Prostate gland (tissue), 2 donors: ENCODE measurements at regions not wholly inside any gene's neighbourhood (a gene's known extent, or its start where the extent isn't known, plus 50 kb on each side); places are given as distances from the start of the nearest gene placed in this dataset.
A peak's percentile ranks its signal among the peaks of the same experiment; 100 is the strongest.

ENCODE experiments used
- DNase-seq: peaks from one replicate; pipeline ENCODE4 v3.0.0-alpha.2; 2019; ENCODE audit warnings: low spot score
- H3K27ac ChIP-seq, 2 donors: fragments of 200-600 bp; sonication (generic); 2 replicates each; pipeline ENCODE4 v1.5.1; 2017 to 2019
- H3K27me3 ChIP-seq: fragments of 200-600 bp; sonication (generic); replicated peaks from 2 replicates; pipeline ENCODE4 v1.5.1; 2019; ENCODE audit not compliant: insufficient read depth
- H3K36me3 ChIP-seq, 2 donors: fragments of 200-600 bp; sonication (generic); 1 replicate in 1 of 2; 2 replicates in 1 of 2; pipeline versions ENCODE4 v1.5.1 to v1.8.1; 2017 to 2019
- H3K4me1 ChIP-seq: fragments of 200-600 bp; sonication (generic); replicated peaks from 2 replicates; pipeline ENCODE4 v1.5.1; 2019
- H3K4me3 ChIP-seq, 2 donors: fragments of 200-600 bp; sonication (generic); 2 replicates each; pipeline ENCODE4 v1.5.1; 2017 to 2019
- H3K9me3 ChIP-seq: fragments of 200-600 bp; sonication (generic); 2 replicates; pipeline ENCODE4 v1.5.1; 2017
- POLR2A ChIP-seq: fragments of 450-650 bp; IDR thresholded peaks from one replicate; pipeline ENCODE4 v1.6.1; 2016; ENCODE audit warnings: antibody characterized with exemption, mild to moderate bottlenecking
- POLR2AphosphoS5 ChIP-seq: sonication (generic); formaldehyde crosslinking; IDR thresholded peaks from one replicate; pipeline ENCODE4 v1.6.1; 2017; ENCODE audit warnings: antibody characterized with exemption
- WGBS: methylation state at CpG from one replicate; pipeline ENCODE4 v1.1.5; 2018; 5-methylcytosine and 5-hydroxymethylcytosine counted together
- intact Hi-C: fragments of 100-400 bp; cut with DNase I; formaldehyde crosslinking; loops from one replicate; pipeline ENCODE4 v1.14.2; 2022
- TF ChIP-seq, protein P1 (sequence below), 4 experiments: fragments of 200-600 bp in 2 of 4; fragments of 450-650 bp in 2 of 4; sonication (generic) in 2 of 4; IDR thresholded peaks; 1 replicate in 3 of 4; 2 replicates in 1 of 4; pipeline ENCODE4 v1.5.1; 2016 to 2019; ENCODE audit warnings: antibody characterized with exemption in 4 of 4, mild to moderate bottlenecking in 2 of 4, moderate library complexity in 2 of 4

DNA sequence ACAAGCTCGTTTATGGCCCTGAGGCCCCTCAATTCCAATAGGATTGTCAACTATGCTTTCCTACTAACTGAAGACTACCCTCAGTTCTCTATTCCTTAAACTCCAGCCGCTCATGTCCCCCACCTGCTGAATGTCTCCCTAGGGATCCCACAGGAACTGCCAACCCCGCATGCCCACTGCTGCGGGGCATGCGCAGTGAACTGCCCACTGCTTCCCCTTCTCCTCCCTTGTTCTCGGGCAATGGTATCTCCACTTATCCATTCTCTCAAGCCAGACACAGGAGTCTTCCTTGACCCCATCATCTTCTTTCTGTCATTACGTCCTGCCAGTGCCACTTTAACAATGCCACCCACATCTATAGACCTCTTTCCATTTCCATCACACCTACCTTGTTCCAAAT, 90.0 kb downstream of the FGF18 start:
- intact Hi-C loops: no loop called here
- TF ChIP-seq POLR2AphosphoS5 (no peak), POLR2A (no peak)
- TF ChIP-seq, protein P1, sequence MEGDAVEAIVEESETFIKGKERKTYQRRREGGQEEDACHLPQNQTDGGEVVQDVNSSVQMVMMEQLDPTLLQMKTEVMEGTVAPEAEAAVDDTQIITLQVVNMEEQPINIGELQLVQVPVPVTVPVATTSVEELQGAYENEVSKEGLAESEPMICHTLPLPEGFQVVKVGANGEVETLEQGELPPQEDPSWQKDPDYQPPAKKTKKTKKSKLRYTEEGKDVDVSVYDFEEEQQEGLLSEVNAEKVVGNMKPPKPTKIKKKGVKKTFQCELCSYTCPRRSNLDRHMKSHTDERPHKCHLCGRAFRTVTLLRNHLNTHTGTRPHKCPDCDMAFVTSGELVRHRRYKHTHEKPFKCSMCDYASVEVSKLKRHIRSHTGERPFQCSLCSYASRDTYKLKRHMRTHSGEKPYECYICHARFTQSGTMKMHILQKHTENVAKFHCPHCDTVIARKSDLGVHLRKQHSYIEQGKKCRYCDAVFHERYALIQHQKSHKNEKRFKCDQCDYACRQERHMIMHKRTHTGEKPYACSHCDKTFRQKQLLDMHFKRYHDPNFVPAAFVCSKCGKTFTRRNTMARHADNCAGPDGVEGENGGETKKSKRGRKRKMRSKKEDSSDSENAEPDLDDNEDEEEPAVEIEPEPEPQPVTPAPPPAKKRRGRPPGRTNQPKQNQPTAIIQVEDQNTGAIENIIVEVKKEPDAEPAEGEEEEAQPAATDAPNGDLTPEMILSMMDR (IDR thresholded peaks at IDR 0.05): no peak
- Histone ChIP-seq H3K9me3 (no peaks in the 10 kb centered on the region), H3K4me1 (no peaks in the 10 kb centered on the region), H3K36me3 (no peaks in the 10 kb centered on the region), H3K27ac (no peak overlapping the region), H3K27me3 (no peaks in the 10 kb centered on the region), H3K4me3 (no peak overlapping the region)
- 91% methylated on average over 7 of the region's 7 CpGs for WGBS
- DNase-seq: no peak

DNA sequence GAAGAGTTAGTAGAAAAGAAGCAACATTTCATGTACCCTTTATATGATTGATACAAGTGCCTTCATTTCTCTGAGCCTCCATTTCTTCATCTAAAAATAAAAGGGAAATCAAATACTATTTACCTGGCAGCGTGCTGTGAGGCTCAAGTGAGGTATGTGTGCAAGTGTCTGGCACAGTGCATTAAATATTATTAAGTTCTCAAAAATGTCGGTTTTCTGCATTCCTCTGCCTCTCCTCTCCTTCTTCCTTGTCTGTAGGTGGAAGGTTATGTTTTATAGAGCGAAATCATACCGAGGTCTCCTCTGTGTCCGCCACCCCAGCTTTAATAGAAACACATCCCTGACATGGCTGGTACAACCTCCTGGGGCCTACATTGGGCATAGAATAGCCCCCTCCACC, 93.0 kb downstream of the FGF18 start:
- intact Hi-C loops: no loop called here
- TF ChIP-seq, protein P1 (IDR thresholded peaks at IDR 0.05): no peak
- TF ChIP-seq POLR2A: no peak
- no peak for TF ChIP-seq POLR2AphosphoS5
- 72% methylated on average over 5 of the region's 5 CpGs for WGBS

DNA sequence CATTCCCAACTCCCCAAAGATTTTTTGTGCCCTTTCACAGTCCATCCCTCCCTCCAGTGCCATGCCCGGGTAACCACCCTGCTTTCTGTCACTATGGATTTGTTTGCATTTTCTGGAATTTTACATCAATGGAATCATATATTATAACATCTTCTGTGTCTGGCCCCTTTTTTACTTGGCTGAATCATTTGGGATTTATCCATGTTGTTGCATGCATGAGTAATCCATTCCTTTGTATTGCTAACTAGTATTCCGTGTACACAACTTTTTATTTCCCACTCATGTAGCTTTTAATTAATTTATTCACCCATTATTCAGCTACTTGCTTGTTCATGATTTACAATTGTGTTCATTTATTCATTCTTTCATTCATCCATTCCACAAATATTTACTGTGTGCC, 94.1 kb downstream of the FGF18 start:
- Histone ChIP-seq H3K4me3 (no peak overlapping the region), H3K9me3 (no peaks in the 10 kb centered on the region), H3K27ac (no peak overlapping the region), H3K4me1 (no peaks in the 10 kb centered on the region), H3K36me3 (no peaks in the 10 kb centered on the region), H3K27me3 (no peaks in the 10 kb centered on the region)
- WGBS: 76% methylated on average over 2 of the region's 2 CpGs
- TF ChIP-seq POLR2A (no peak), POLR2AphosphoS5 (no peak)
- TF ChIP-seq, protein P1 (IDR thresholded peaks at IDR 0.05): no peak
- intact Hi-C loops: no loop called here
- no peak for DNase-seq

More for the DNA sequence above, 93.0 kb downstream of the FGF18 start:
- Histone ChIP-seq H3K36me3 (no peaks in the 10 kb centered on the region), H3K9me3 (no peaks in the 10 kb centered on the region), H3K4me1 (no peaks in the 10 kb centered on the region), H3K27me3 (no peaks in the 10 kb centered on the region), H3K27ac (no peak overlapping the region), H3K4me3 (no peak overlapping the region)
- no peak for DNase-seq

- TF ChIP-seq, protein P1 (IDR thresholded peaks at IDR 0.05): no peak
- TF ChIP-seq POLR2AphosphoS5: no peak
- TF ChIP-seq POLR2A: no peak
- intact Hi-C loops: no loop called here
- 83% methylated on average over 13 of the region's 13 CpGs for WGBS
These were observed 99.5 kb downstream of the FGF18 start for GRCh38 chr5:171518916-171519315.

GRCh38 chr5:171520300-171521174, 101.1 kb downstream of the FGF18 start:
- 47% methylated on average over 20 of the region's 20 CpGs for WGBS
- H3K27me3 ChIP-seq: peaks cover 3% of the 10 kb centered on the region

More at GRCh38 chr5:171518916-171519315, 99.5 kb downstream of the FGF18 start:
- Histone ChIP-seq H3K9me3 (no peaks in the 10 kb centered on the region), H3K36me3 (no peaks in the 10 kb centered on the region), H3K27me3 (no peaks in the 10 kb centered on the region), H3K27ac (no peak overlapping the region), H3K4me1 (no peaks in the 10 kb centered on the region), H3K4me3 (no peak overlapping the region)
- DNase-seq: no peak

More at GRCh38 chr5:171520300-171521174, 101.1 kb downstream of the FGF18 start:
- DNase-seq: no peak
- Histone ChIP-seq H3K4me3 (no peak overlapping the region), H3K27ac (peak overlapping the region; percentile 33 to 58), H3K4me1 (no peaks in the 10 kb centered on the region), H3K9me3 (no peaks in the 10 kb centered on the region), H3K36me3 (no peaks in the 10 kb centered on the region)
- TF ChIP-seq POLR2A (no peak), POLR2AphosphoS5 (no peak)
- TF ChIP-seq, protein P1 (IDR thresholded peaks at IDR 0.05): no peak
- intact Hi-C loops: loop anchor here (10.0 kb wide), 1 partner anchor 74 kb away; no protein-coding TSS in a partner anchor
